ENCODE measurements at regions not wholly inside any gene's neighbourhood (a gene's known extent, or its start where the extent isn't known, plus 50 kb on each side); places are given as distances from the start of the nearest gene placed in this dataset.

- no peak overlapping the region for H3K4me3 ChIP-seq (ENCODE audit: low read depth, low read length)
- DNase-seq (ENCODE audit: low read depth), result no peak
Measured at GRCh38 chr5:174839196-174839595, 114.8 kb downstream of the MSX2 start.

- H3K4me3 ChIP-seq (ENCODE audit: low read depth, low read length), result no peak overlapping the region
- DNase-seq (ENCODE audit: low read depth), result peak; percentile 32
Measured at GRCh38 chr5:174837919-174838902, 113.8 kb downstream of the MSX2 start.

- DNase-seq (ENCODE audit: low read depth), result no peak
- H3K4me3 ChIP-seq (ENCODE audit: low read depth, low read length), result no peak overlapping the region
Measured at GRCh38 chr5:174834081-174834480, 109.7 kb downstream of the MSX2 start.

- DNase-seq (ENCODE audit: low read depth), result no peak
- H3K4me3 ChIP-seq (ENCODE audit: low read depth, low read length), result no peak overlapping the region
Measured at GRCh38 chr5:174832811-174833210, 108.4 kb downstream of the MSX2 start.

- no peak overlapping the region for H3K4me3 ChIP-seq (ENCODE audit: low read depth, low read length)
- no peak for DNase-seq (ENCODE audit: low read depth)
Measured at GRCh38 chr5:174832025-174832424, 107.6 kb downstream of the MSX2 start.

- DNase-seq (ENCODE audit: low read depth), result no peak
- no peak overlapping the region for H3K4me3 ChIP-seq (ENCODE audit: low read depth, low read length)
Measured at GRCh38 chr5:174831031-174831660, 106.8 kb downstream of the MSX2 start.

- no peak for DNase-seq (ENCODE audit: low read depth)
- no peak overlapping the region for H3K4me3 ChIP-seq (ENCODE audit: low read depth, low read length)
Measured at GRCh38 chr5:174829511-174829864, 105.1 kb downstream of the MSX2 start.

- no peak for DNase-seq (ENCODE audit: low read depth)
Measured at GRCh38 chr5:174828804-174829510, 104.6 kb downstream of the MSX2 start.

GRCh38 chr5:174827558-174827957, 103.2 kb downstream of the MSX2 start:
- no peak for DNase-seq (ENCODE audit: low read depth)
- no peak overlapping the region for H3K4me3 ChIP-seq (ENCODE audit: low read depth, low read length)

More at GRCh38 chr5:174828804-174829510, 104.6 kb downstream of the MSX2 start:
- no peak overlapping the region for H3K4me3 ChIP-seq (ENCODE audit: low read depth, low read length)

GRCh38 chr5:174825587-174825986, 101.2 kb downstream of the MSX2 start:
- H3K4me3 ChIP-seq (ENCODE audit: low read depth, low read length), result no peak overlapping the region
- DNase-seq (ENCODE audit: low read depth), result no peak

- H3K4me3 ChIP-seq (ENCODE audit: low read depth, low read length), result no peak overlapping the region
- no peak for DNase-seq (ENCODE audit: low read depth)
Measured at GRCh38 chr5:174818430-174818829, 94.0 kb downstream of the MSX2 start.

- DNase-seq (ENCODE audit: low read depth), result no peak
- H3K4me3 ChIP-seq (ENCODE audit: low read depth, low read length), result no peak overlapping the region
Measured at GRCh38 chr5:174817610-174818009, 93.2 kb downstream of the MSX2 start.

GRCh38 chr5:174816858-174817257, 92.5 kb downstream of the MSX2 start:
- H3K4me3 ChIP-seq (ENCODE audit: low read depth, low read length), result no peak overlapping the region
- no peak for DNase-seq (ENCODE audit: low read depth)

GRCh38 chr5:174811438-174811837, 87.1 kb downstream of the MSX2 start:
- no peak for DNase-seq (ENCODE audit: low read depth)
- H3K4me3 ChIP-seq (ENCODE audit: low read depth, low read length), result no peak overlapping the region

- no peak overlapping the region for H3K4me3 ChIP-seq (ENCODE audit: low read depth, low read length)
- no peak for DNase-seq (ENCODE audit: low read depth)
Measured at GRCh38 chr5:174810796-174811195, 86.4 kb downstream of the MSX2 start.

GRCh38 chr5:174807471-174807870, 83.1 kb downstream of the MSX2 start:
- no peak overlapping the region for H3K4me3 ChIP-seq (ENCODE audit: low read depth, low read length)
- DNase-seq (ENCODE audit: low read depth), result no peak

GRCh38 chr5:174806729-174807128, 82.3 kb downstream of the MSX2 start:
- no peak overlapping the region for H3K4me3 ChIP-seq (ENCODE audit: low read depth, low read length)
- DNase-seq (ENCODE audit: low read depth), result no peak

- no peak overlapping the region for H3K4me3 ChIP-seq (ENCODE audit: low read depth, low read length)
Measured at GRCh38 chr5:174801798-174802197, 77.4 kb downstream of the MSX2 start.

GRCh38 chr5:174800435-174800834, 76.1 kb downstream of the MSX2 start:
- no peak overlapping the region for H3K4me3 ChIP-seq (ENCODE audit: low read depth, low read length)
- no peak for DNase-seq (ENCODE audit: low read depth)

More at GRCh38 chr5:174801798-174802197, 77.4 kb downstream of the MSX2 start:
- no peak for DNase-seq (ENCODE audit: low read depth)

GRCh38 chr5:174799121-174799520, 74.7 kb downstream of the MSX2 start:
- no peak for DNase-seq (ENCODE audit: low read depth)
- H3K4me3 ChIP-seq (ENCODE audit: low read depth, low read length), result no peak overlapping the region
